Parathyroid adenoma (tissue), 2 donors: ENCODE measurements at regions not wholly inside any gene's neighbourhood (a gene's known extent, or its start where the extent isn't known, plus 50 kb on each side); places are given as distances from the start of the nearest gene placed in this dataset.

Experiments used
- H2AFZ ChIP-seq: fragments of 300-600 bp; sonication (generic); one replicate; pipeline ENCODE4 v1.7.0; 2017; ENCODE audit warnings: antibody characterized with exemption, mild to moderate bottlenecking
- H3K27ac ChIP-seq: fragments of 300-600 bp; sonication (generic); one replicate; pipeline ENCODE4 v1.7.0; 2017
- H3K27me3 ChIP-seq: fragments of 300-600 bp; sonication (generic); one replicate; pipeline ENCODE4 v1.7.0; 2017; ENCODE audit warnings: low read length; ENCODE audit not compliant: control insufficient read depth, insufficient read depth
- H3K36me3 ChIP-seq: fragments of 300-600 bp; sonication (generic); one replicate; pipeline ENCODE4 v1.7.0; 2017; ENCODE audit warnings: low read length; ENCODE audit not compliant: control insufficient read depth, insufficient read depth
- H3K4me1 ChIP-seq: fragments of 300-600 bp; sonication (generic); one replicate; pipeline ENCODE4 v1.7.0; 2017; ENCODE audit warnings: control low read depth
- H3K4me2 ChIP-seq: fragments of 300-600 bp; sonication (generic); one replicate; pipeline ENCODE4 v1.7.0; 2017; ENCODE audit warnings: low read length
- H3K4me3 ChIP-seq: fragments of 300-600 bp; sonication (generic); one replicate; pipeline ENCODE4 v1.7.0; 2017; ENCODE audit warnings: low read depth, low read length
- H3K79me2 ChIP-seq: fragments of 300-600 bp; sonication (generic); one replicate; pipeline ENCODE4 v1.7.0; 2017; ENCODE audit warnings: control low read depth
- H3K9ac ChIP-seq: fragments of 300-600 bp; sonication (generic); one replicate; pipeline ENCODE4 v1.7.0; 2017; ENCODE audit warnings: mild to moderate bottlenecking
- H3K9me3 ChIP-seq: fragments of 300-600 bp; sonication (generic); one replicate; pipeline ENCODE4 v1.7.0; 2017; ENCODE audit warnings: low read length; ENCODE audit not compliant: control insufficient read depth
- CTCF ChIP-seq: fragments of 300-600 bp; sonication (generic); IDR thresholded peaks from one replicate; pipeline ENCODE4 v1.7.0; 2017; ENCODE audit warnings: antibody characterized with exemption, mild to moderate bottlenecking
- donor health status: primary hyperparathyroidism.

DNA sequence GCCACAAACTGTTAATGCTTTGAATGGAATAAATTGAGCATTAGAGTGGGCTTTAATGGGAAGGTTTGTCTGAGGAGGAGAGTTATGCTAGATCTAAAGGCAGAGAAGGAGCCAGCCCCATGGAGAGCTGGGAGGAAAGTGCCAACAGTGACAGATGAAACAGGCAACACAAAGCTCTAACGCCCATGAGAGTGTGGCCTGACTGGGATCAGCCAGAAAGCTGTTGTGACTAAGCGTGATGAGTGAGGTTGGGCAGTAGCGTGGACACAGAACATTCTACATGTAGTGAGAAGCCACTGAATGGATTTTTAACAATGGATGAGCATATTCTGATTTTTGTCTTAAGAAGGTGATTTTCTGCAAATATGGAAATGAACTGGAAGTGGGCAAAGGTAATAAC is 185.3 kb upstream of the SIX2 start:
- no peak overlapping the region for H3K27ac ChIP-seq
- H3K36me3 ChIP-seq = no peaks in the 10 kb centered on the region
- no peak for TF ChIP-seq CTCF
- no peaks in the 10 kb centered on the region for H3K4me1 ChIP-seq
- no peak overlapping the region for H3K4me3 ChIP-seq
- H3K79me2 ChIP-seq = no peaks in the 10 kb centered on the region
- no peak overlapping the region for H2AFZ ChIP-seq
- no peak overlapping the region for H3K4me2 ChIP-seq
- H3K9ac ChIP-seq = no peak overlapping the region
- H3K9me3 ChIP-seq = no peaks in the 10 kb centered on the region
- no peaks in the 10 kb centered on the region for H3K27me3 ChIP-seq

- no peak overlapping the region for H3K4me2 ChIP-seq
- H3K9ac ChIP-seq = no peak overlapping the region
- H3K79me2 ChIP-seq = no peaks in the 10 kb centered on the region
- no peak overlapping the region for H3K27ac ChIP-seq
- H3K27me3 ChIP-seq = no peaks in the 10 kb centered on the region
- H2AFZ ChIP-seq = no peak overlapping the region
- H3K9me3 ChIP-seq = no peaks in the 10 kb centered on the region
- no peaks in the 10 kb centered on the region for H3K4me1 ChIP-seq
- no peak for TF ChIP-seq CTCF
- no peak overlapping the region for H3K4me3 ChIP-seq
- no peaks in the 10 kb centered on the region for H3K36me3 ChIP-seq
These were observed 184.3 kb upstream of the SIX2 start for GRCh38 chr2:45193581-45193980.

DNA sequence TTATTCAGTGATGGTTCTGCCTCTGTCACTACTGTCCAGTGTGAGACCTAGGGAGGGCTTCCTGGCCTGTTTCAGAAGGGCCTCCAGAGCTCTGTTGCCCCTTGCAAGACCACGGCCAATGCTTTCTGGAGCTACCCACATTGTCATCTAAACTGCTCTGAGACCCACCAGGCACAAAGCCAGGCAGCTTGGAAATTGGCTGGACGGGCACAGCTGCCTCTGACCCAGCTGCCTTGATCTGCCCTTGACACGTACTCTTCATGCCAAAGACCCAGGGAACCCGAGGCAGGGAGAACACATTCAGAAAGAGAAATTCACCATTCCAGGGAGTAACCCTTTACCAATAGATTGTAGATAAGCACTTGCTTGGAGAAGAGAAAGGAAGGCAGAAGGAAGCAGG is 183.7 kb upstream of the SIX2 start:
- Histone ChIP-seq H3K27me3 (no peaks in the 10 kb centered on the region), H3K9me3 (no peaks in the 10 kb centered on the region), H2AFZ (no peak overlapping the region), H3K27ac (no peak overlapping the region), H3K9ac (no peak overlapping the region), H3K79me2 (no peaks in the 10 kb centered on the region), H3K4me2 (no peak overlapping the region), H3K4me3 (no peak overlapping the region), H3K4me1 (no peaks in the 10 kb centered on the region), H3K36me3 (no peaks in the 10 kb centered on the region)
- no peak for TF ChIP-seq CTCF

DNA sequence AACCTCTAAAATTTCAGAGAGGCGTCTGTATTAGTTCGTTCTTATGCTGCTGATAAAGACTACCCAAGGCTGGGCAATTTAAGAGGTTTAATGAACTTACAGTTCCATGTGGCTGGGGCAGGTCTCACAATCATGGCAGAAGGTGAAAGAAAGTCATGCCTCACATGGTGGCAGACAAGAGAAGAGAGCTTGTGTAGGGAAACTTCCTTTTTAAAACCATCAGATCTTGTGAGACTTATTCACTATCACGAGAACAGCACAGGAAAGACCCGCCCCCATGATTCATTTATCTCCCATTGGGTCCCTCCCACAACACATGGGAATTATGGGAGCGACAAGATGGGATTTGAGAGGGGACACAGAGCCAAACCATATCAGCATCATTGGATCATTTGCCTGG is 183.2 kb upstream of the SIX2 start:
- Histone ChIP-seq H3K4me3 (no peak overlapping the region), H3K36me3 (no peaks in the 10 kb centered on the region), H3K4me1 (no peaks in the 10 kb centered on the region), H3K9ac (no peak overlapping the region), H2AFZ (no peak overlapping the region), H3K79me2 (no peaks in the 10 kb centered on the region), H3K27ac (no peak overlapping the region), H3K4me2 (no peak overlapping the region), H3K27me3 (no peaks in the 10 kb centered on the region), H3K9me3 (no peaks in the 10 kb centered on the region)
- TF ChIP-seq CTCF = no peak

DNA sequence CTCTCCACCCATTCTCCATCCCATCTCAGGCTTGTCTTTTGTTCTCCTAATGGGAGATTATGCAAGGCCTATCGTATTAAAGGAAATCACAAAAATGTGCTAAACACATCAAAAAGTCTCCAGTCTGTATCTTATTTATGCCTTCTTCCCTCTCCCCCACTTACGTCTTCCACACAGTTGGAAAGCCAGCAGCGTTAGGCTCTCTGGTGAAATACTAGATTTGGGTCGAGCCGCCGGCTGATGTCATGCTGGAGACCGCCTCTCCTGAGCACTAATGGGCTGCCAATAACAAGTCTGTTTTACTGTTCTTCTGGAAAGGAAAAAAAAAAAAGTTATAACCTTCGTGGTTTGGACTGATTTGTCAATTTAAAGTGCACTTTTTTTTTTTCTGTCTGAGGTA is 182.7 kb upstream of the SIX2 start:
- Histone ChIP-seq H3K79me2 (no peaks in the 10 kb centered on the region), H3K27ac (no peak overlapping the region), H2AFZ (no peak overlapping the region), H3K4me2 (no peak overlapping the region), H3K4me3 (no peak overlapping the region), H3K9ac (no peak overlapping the region), H3K4me1 (no peaks in the 10 kb centered on the region), H3K27me3 (no peaks in the 10 kb centered on the region), H3K9me3 (no peaks in the 10 kb centered on the region), H3K36me3 (no peaks in the 10 kb centered on the region)
- TF ChIP-seq CTCF = no peak
